Stimulated activated CD8-positive, alpha-beta memory T cell treated with anti-CD3 and anti-CD28 coated beads, Interleukin-4, amount 100 ng/mL, for 4 hours (primary cell): ENCODE measurements at regions not wholly inside any gene's neighbourhood (a gene's known extent, or its start where the extent isn't known, plus 50 kb on each side); places are given as distances from the start of the nearest gene placed in this dataset.

Source experiments
- DNase-seq, 2 donors: peaks; one replicate each; pipeline ENCODE4 v3.0.0-alpha.2; 2020; ENCODE audit warnings: low read depth in 2 of 2, low spot score in 1 of 2

GRCh38 chr2:16127276-16127940 is 187.1 kb downstream of the MYCN start:
- DNase-seq = no peak

- DNase-seq = no peak
These were observed 186.3 kb downstream of the MYCN start for GRCh38 chr2:16126517-16127275.

GRCh38 chr2:16125614-16126516 is 185.5 kb downstream of the MYCN start:
- no peak for DNase-seq

GRCh38 chr2:16124881-16125613 is 184.7 kb downstream of the MYCN start:
- no peak for DNase-seq

GRCh38 chr2:16123856-16124780 is 183.8 kb downstream of the MYCN start:
- no peak for DNase-seq

GRCh38 chr2:16123421-16123820 is 183.1 kb downstream of the MYCN start:
- DNase-seq = no peak

- no peak for DNase-seq
These were observed 182.2 kb downstream of the MYCN start for GRCh38 chr2:16122556-16122955.

- DNase-seq = no peak
These were observed 181.6 kb downstream of the MYCN start for GRCh38 chr2:16121986-16122390.

- no peak for DNase-seq
These were observed 181.1 kb downstream of the MYCN start for GRCh38 chr2:16121231-16121985.

GRCh38 chr2:16120591-16121180 is 180.3 kb downstream of the MYCN start:
- no peak for DNase-seq

- DNase-seq = no peak
These were observed 179.4 kb downstream of the MYCN start for GRCh38 chr2:16119741-16120140.

- no peak for DNase-seq
These were observed 178.6 kb downstream of the MYCN start for GRCh38 chr2:16118611-16119590.

GRCh38 chr2:16117791-16118610 is 177.7 kb downstream of the MYCN start:
- no peak for DNase-seq

- no peak for DNase-seq
These were observed 176.8 kb downstream of the MYCN start for GRCh38 chr2:16117021-16117700.

GRCh38 chr2:16115881-16116830 is 175.8 kb downstream of the MYCN start:
- DNase-seq = no peak
